Right forelimb (tissue), 1 donor: ENCODE measurements at regions not wholly inside any gene's neighbourhood (a gene's known extent, or its start where the extent isn't known, plus 50 kb on each side); places are given as distances from the start of the nearest gene placed in this dataset.
"Not testable (repeated sequence)": the region's sequence is repeated elsewhere in the genome, so short reads cannot be mapped to it uniquely, and the experiment has no call there.

ENCODE experiments used
- DNase-seq: peaks from one replicate; pipeline ENCODE4 v3.0.0-alpha.2; 2018

DNA sequence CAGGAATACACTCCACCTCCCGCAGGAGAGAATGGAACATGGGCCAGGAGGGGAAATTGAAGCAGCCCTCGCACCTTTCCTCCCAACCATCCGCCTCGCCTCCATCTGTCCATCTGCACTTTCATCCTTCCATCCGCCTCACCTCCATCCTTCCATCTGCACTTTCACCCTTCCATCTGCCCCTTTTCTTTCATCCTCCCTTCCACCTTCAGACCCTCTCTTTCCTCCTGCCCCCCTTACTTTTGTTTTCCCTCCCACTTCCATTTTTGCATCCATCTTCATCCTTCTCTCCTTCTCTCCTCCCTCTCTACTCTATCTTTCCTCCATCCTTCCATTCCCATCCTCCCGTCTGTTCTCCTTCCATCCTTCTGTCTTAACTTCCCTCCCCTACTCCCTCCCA is 92.2 kb upstream of the ZNF536 start:
- no peak for DNase-seq

DNA sequence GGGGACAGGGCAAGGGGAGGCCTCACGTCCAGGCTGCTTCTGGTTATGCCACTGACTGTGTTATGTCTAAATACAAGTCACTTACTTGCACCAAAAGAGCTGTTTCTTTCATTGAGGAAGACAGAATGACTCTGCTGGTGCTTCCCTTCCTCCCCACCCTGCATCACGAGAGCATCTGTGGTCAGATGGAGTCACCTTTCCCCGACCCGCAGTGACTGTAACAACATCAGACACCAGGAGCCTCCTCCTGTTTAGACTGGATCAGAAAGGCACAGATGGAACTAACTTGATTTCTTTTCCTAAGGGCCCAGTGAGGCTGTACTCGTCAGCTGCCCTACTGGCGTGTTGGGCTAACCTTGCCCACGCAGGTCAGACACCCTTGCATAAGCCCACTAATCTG is 90.3 kb upstream of the ZNF536 start:
- DNase-seq, result no peak

DNA sequence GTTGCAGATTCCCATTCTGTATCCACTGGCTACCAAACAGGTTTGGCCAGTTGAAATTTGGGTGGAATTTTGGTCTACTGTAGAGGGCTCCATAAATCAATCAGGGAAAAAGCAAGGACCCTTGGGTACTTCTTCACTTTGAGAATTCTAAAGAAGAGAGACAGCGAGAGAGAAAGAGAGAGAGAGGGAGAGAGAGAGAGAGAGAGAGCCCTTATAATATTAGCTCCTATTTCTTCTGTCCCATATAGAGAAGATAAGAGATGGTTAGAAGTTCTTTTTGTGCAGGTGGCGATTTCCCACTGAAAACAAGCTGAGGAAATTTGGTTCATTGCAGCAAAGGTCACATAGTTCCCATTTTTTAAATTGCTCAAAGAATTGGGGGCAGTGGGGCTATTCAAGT is 88.6 kb upstream of the ZNF536 start:
- DNase-seq, result no peak

DNA sequence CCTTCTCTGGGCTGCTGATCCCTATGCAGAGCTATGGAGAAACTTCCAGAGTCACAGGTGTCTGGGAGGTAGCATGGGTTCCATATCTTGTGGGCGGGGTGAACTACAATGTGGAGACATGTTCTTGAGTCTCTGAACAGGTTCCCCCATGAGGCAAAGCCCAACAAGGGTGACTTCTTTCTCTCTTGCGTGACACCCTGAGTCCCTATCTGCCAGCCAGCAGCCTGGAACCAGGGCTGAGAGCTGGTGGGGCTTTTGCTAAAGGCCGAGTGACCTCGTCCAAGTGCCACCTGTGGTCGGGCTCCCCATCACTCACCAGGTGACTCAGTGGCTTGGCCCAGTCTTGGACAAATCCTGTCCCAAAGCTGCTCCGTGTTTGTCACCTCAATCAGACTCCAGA is 88.0 kb upstream of the ZNF536 start:
- DNase-seq, result no peak

DNA sequence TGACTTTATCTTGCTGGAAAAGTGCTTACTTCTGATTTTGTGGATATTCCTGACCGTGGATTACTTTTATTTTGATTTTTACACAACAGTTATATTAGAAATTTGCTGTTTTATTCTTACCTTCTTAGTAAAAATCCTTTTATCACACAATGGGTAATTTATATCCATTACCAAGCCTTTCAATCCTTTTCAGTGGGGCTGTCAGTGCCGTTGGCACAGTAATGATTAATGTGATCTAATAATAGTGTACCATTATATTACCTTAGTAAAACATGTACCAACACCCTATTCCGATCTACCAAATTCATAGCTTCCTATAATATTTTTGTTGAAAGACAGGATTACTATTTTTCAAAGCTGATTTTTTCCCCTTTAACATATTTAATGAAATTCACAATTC is 87.3 kb upstream of the ZNF536 start:
- no peak for DNase-seq

GRCh38 chr19:30286378-30286777 is 85.8 kb upstream of the ZNF536 start:
- DNase-seq, result no peak

- no peak for DNase-seq
These were observed 84.9 kb upstream of the ZNF536 start for GRCh38 chr19:30287259-30287658.

DNA sequence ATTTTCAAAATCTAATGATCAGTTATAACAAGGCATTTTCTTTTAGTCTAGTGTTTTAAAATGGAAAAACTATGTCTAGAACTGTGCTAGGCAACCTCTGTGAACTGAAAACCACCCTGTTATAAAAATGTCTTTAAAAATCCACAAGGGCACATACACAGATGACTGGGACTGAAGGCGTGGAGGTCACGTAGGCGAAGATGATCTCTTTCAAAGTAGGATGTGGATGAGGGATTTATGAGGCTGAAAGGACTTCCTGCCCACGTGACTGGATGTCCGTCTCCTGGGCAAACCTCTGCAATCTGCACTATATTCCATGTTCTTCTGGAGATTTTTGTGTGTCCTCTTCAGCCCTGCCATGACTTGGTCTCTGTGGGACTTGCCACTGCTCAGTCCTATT is 84.2 kb upstream of the ZNF536 start:
- no peak for DNase-seq

DNA sequence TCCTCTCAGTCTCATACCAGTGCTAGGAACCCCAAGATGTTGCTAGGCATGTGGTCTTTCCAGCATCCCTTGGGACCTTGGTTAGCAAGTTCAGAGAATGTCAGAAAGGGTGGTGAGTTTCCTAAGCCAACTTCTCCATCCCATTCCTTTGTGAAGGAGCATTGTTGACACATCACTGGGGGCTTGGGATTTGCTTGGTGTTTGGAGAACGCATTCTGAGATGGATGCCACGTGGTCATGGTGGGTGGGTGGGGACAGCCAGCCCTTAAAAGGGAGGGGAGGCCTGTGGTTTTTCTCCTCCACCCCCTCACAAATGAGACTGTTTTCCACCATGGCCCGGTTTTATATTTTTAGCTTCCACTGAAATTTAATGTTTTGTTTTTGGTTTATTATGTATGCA is 83.3 kb upstream of the ZNF536 start:
- DNase-seq, result no peak

DNA sequence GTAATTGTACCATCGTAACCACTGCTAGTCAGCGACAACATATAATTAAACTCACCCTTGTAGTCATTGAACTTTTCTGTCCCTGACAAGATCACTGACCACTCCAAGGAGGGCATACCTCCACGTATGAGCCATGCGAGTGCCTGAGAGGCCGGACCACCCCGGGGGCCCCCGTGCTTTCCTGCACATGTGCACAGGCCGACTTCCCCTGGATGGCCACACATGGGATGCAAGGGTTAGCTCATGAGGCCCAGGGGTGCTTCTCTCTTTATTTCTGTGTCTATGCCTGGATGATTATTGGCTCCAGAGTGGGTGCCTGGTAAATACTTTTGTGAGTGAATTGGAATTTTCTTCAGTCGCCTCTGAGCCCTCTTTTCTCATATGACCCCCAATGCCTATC is 82.8 kb upstream of the ZNF536 start:
- DNase-seq, result no peak

DNA sequence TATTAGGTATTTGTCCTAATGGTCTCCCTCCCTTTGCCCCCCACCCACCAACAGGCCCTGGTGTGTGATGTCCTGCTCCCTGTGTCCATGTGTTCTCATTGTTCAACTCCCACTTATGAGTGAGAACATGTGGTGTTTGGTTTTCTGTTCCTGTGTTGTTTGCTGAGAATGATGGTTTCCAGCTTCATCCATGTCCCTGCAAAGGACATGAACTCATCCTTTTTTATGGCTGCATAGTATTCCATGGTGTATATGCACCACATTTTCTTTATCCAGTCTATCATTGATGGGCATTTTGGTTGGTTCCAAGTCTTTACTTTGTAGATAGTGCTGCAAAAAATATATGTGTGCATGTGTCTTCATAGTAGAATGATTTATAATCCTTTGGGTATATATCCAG is 81.4 kb upstream of the ZNF536 start:
- DNase-seq, result not testable (repeated sequence)

- DNase-seq, result no peak
These were observed 79.0 kb upstream of the ZNF536 start for GRCh38 chr19:30293051-30293785.

DNA sequence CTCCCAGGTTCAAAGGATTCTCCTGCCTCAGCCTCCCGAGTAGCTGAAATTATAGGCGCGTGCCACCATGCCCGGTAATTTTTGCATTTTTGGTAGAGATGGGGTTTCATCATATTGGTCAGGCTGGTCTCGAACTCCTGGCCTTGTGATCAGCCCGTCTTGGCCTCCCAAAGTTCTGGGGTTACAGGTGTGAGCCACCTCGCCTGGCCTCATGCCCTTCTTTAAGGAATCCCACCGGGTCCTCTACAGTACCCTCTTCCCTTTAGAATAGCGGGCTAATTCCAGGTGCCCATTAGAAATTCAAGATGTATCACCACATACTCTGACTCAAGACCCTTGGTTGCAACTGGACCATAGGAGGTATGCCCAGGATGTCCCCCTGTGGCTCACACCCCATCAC is 74.2 kb upstream of the ZNF536 start:
- no peak for DNase-seq

- no peak for DNase-seq
These were observed 69.0 kb upstream of the ZNF536 start for GRCh38 chr19:30303131-30303654.

- no peak for DNase-seq
These were observed 67.6 kb upstream of the ZNF536 start for GRCh38 chr19:30304540-30304939.

DNA sequence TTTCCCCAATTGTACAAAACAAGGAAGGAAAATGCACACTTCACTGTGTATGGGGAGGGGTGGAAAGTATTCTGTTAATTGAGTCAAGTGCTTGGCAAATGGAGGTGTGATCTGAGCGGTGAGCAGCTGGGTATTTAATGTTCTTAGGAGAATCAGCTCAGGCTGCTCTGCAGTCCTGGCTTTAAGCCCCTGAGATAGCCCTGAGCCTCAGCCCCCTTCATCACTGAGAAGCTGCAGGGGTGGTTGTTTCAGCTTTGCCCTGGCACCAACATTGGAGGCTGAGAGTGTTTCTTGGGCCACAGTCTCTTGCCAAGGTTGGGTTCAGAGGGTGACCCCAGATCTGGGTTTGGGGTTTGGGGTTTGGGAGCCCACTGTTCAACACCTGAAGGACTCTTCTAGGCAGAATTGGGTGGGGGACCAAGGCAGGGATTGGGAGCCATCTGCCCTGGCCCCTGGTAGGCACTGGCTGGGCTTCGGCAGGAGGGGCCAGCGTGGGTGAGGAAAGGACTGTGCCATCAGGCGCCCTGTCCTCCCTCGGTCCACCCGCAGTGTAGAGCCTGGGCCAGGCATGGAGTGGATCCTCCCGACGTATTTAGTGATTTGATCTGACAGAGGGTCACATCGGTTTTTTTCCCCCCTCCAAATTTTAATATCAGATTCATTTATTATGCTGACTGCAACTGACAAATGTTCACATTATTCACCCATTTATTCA is 66.7 kb upstream of the ZNF536 start:
- no peak for DNase-seq

DNA sequence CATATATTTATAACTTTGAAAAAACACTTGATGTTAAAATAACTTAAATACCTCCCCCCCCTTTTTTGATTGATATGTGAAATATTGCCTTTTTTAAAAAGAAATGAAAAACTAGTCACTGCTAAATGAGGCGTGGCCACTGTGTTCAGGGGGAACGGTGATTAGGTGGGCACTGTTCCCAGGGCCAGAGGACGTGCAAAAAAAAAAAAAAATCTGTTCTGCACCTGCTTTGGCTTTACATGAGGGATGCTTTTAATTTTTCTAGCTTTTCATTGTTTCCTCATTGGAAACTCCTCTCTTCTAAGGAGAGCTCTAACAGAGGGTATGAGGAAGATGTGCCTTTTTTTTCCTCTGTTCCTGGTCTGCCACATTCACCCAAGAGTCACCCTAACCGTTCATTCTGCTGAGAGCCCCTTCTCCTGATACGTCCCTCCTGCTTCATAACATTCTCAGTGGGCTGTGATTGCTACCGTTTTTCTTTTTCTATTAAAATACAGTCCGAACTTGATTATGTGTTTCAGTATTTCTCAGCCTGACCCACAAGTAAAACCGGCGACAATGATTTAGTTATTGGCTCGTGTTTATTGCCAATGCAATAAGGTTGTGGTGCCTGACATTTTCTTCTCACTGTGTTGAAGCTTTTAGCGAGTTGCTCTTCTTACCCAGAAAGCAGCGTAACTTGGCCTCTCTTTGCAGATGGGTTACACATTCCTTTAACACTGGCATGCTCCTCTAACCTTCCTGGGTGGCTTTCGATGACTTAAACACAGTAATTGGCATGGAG is 64.8 kb upstream of the ZNF536 start:
- DNase-seq, result no peak

DNA sequence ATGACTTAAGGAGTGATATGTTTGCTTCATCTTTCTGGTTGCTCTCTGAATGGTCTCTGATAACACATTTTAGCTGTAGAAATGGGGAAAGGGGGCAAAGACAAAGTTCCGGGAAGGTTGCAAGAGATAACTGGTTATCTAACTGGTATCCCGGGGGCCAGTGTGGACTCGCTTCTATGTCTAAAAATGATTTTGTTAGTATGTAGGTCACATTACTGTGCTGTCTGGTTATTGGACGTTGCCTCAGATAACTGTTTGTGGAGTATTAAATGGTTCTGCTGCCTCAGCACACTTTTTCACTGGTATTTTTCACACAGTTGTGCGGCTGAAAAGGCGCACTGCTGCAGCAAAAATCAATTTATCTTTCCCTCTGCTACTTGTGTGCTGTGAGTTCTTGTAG is 63.0 kb upstream of the ZNF536 start:
- no peak for DNase-seq

- DNase-seq, result no peak
These were observed 62.1 kb upstream of the ZNF536 start for GRCh38 chr19:30309905-30310601.

DNA sequence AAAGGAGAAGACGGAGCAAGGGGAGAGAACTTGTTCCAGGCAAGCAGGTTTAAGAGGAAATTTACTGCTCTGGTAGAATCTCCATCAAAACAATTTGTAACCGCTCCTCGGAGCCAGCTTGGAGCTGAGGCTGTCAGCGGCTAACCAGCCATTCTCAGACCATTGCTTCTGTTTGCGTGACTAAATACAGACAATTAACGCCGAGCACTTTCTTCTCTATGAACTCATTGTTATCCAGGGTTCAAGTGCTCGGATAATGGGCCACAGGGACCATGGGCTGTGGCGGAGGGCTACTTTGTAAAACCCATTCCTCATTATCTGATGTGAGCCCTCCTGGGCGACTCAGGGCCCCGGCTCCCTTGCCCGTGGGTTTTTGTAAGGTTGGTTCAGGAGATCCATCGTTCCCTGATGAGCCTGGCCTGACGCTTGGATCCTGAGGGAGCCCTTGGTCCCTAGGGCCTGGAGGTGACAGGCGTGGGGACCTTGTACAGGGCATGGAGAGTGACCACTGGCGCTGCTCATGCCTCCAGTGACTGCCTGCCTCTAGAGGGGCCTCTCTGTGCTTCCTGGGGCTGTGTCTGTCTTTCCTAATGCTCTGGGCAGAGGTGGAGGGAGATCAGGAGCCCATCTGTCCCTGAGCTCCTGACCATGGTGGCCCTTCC is 61.5 kb upstream of the ZNF536 start:
- no peak for DNase-seq

- DNase-seq, result no peak
These were observed 60.3 kb upstream of the ZNF536 start for GRCh38 chr19:30311911-30312310.

DNA sequence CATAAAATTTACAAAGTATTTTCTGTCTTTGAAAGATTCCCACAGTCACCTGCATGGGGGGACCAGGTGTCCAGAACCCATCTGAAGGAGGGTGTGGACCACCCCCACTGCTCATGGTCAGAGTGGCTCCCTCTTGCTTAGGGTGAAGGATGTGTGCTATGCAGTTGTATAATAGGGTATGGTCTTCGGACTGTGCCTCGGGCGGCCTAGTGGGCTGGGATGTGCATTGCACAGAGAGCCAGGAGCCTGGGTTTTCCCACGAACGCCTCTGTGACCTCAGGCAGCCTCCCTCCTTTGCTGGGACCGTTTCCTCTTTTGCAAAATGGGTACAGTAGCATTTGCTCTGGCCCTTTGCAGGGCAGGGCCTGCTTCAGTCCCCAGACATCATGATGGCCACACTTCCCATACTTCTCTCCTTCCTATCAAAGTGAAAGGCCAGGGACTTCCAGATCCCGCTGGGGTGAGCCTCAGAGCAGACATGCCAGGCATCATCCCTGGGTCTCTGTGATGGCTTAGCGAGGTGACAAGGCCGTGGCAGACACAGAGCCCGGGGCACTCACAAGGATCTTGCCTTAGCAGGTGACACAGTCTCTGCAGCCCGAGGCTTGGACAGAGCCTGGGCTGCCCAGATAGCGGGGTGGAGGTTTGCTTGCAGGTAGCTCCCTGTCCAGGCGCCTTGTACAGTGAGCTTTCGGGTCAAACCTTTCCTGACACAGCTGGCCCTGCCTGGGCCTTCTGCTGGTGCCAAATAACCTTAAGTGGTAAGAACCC is 59.4 kb upstream of the ZNF536 start:
- no peak for DNase-seq
